Right lobe of liver (tissue), 4 donors: ENCODE measurements at regions not wholly inside any gene's neighbourhood (a gene's known extent, or its start where the extent isn't known, plus 50 kb on each side); places are given as distances from the start of the nearest gene placed in this dataset.

Experiments
- POLR2A ChIP-seq: fragments of 450-650 bp; IDR thresholded peaks from one replicate; pipeline ENCODE4 v1.6.1; 2017; ENCODE audit warnings: antibody characterized with exemption, mild to moderate bottlenecking
- TF ChIP-seq, protein P1 (sequence below), 4 donors: fragments of 200-600 bp in 3 of 4; fragments of 450-650 bp in 1 of 4; IDR thresholded peaks; one replicate each; pipeline versions ENCODE4 v1.5.1 to v1.8.0; 2016 to 2022; ENCODE audit warnings: antibody characterized with exemption in 4 of 4, mild to moderate bottlenecking in 2 of 4
- donor health status: DM: no; HTN: no; CAD: no.
- donor health status: DM: no; HTN: no; CAD: no.
- donor health status: DM: no; HTN: yes; CAD: no.

- TF ChIP-seq POLR2A: no peak
- TF ChIP-seq, protein P1, sequence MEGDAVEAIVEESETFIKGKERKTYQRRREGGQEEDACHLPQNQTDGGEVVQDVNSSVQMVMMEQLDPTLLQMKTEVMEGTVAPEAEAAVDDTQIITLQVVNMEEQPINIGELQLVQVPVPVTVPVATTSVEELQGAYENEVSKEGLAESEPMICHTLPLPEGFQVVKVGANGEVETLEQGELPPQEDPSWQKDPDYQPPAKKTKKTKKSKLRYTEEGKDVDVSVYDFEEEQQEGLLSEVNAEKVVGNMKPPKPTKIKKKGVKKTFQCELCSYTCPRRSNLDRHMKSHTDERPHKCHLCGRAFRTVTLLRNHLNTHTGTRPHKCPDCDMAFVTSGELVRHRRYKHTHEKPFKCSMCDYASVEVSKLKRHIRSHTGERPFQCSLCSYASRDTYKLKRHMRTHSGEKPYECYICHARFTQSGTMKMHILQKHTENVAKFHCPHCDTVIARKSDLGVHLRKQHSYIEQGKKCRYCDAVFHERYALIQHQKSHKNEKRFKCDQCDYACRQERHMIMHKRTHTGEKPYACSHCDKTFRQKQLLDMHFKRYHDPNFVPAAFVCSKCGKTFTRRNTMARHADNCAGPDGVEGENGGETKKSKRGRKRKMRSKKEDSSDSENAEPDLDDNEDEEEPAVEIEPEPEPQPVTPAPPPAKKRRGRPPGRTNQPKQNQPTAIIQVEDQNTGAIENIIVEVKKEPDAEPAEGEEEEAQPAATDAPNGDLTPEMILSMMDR (IDR thresholded peaks at IDR 0.05): no peak
Measured at GRCh38 chr13:73167028-73167820, 108.4 kb downstream of the KLF5 start.
